K562 (cell line): ENCODE measurements at regions not wholly inside any gene's neighbourhood (a gene's known extent, or its start where the extent isn't known, plus 50 kb on each side); places are given as distances from the start of the nearest gene placed in this dataset.
A peak's percentile ranks its signal among the peaks of the same experiment; 100 is the strongest.

ENCODE experiments used
- ATAC-seq: fragments of 200-7000 bp; cut with Tn5 transposase; 3 replicates; pipeline ENCODE4 v1.9.1; 2020; ENCODE audit warnings: moderate library complexity
- BruUV-seq: library from RNA; stranded (reverse); fragments of 400-500 nt; replicated peaks from 2 replicates; lab custom pipeline; 2021; lab: Mats Ljungman, UMichigan
- CTCF ChIA-PET: fragments of 300-600 bp; formaldehyde crosslinking; extraction: SDS; loops from one replicate; lab custom pipeline; 2021; ENCODE audit warnings: low intra/inter-chr PET ratio; lab: Yijun Ruan, JAX
- POLR2A ChIA-PET: fragments of 300-600, 350-650 bp; sonication (Branson Sonifier 250); formaldehyde crosslinking; extraction: SDS; loops from one replicate; lab custom pipeline; 2021; ENCODE audit warnings: antibody characterized with exemption, inconsistent platforms; lab: Yijun Ruan, JAX
- DNase-seq, 4 experiments: peaks; one replicate each; pipeline versions ENCODE4 v3.0.0 to v3.0.0-alpha.2; 2011 to 2018; ENCODE audit warnings: low spot score in 3 of 4, mixed read lengths in 3 of 4; ENCODE audit errors: extremely low read depth in 1 of 4
- FAIRE-seq: peaks from 2 replicates; lab custom pipeline; 2011; peaks lifted over from hg19 to GRCh38; lab: Jason Lieb, UNC
- H2AFZ ChIP-seq: 2 replicates; pipeline ENCODE4 v1.6.0; 2011; ENCODE audit warnings: low read depth, low read length, control low read depth, inconsistent platforms
- H3K27ac ChIP-seq: fragments of 200-600 bp; 3 replicates; pipeline ENCODE4 v1.8.0; 2011; ENCODE audit warnings: low read depth, mild to moderate bottlenecking, control low read depth, inconsistent platforms, low read length, moderate library complexity, mixed read lengths; ENCODE audit errors: extremely low read depth
- H3K27me3 ChIP-seq, 2 experiments: fragments of 300-600 bp in 1 of 2; 2 replicates in 1 of 2; 3 replicates in 1 of 2; pipeline versions ENCODE4 v1.6.0 to v1.8.0; 2011; ENCODE audit warnings: inconsistent platforms in 2 of 2, low read length in 2 of 2, mild to moderate bottlenecking in 1 of 2, mixed read lengths in 1 of 2, moderate library complexity in 1 of 2; ENCODE audit not compliant: control insufficient read depth in 2 of 2, insufficient read depth in 2 of 2
- H3K36me3 ChIP-seq: fragments of 300-600 bp; 3 replicates; pipeline ENCODE4 v1.8.0; 2011; ENCODE audit warnings: mild to moderate bottlenecking, low read length, inconsistent platforms; ENCODE audit not compliant: control insufficient read depth, insufficient read depth
- H3K4me1 ChIP-seq, 2 experiments: fragments of 200-600 bp in 1 of 2; replicated peaks in 1 of 2; 2 replicates in 1 of 2; 3 replicates in 1 of 2; pipeline versions ENCODE4 v1.5.1 to v1.8.0; 2011; ENCODE audit warnings: inconsistent platforms in 2 of 2, low read length in 2 of 2, mild to moderate bottlenecking in 1 of 2, mixed read lengths in 1 of 2, moderate library complexity in 1 of 2; ENCODE audit not compliant: control insufficient read depth in 2 of 2, insufficient read depth in 2 of 2
- H3K4me2 ChIP-seq: 2 replicates; pipeline ENCODE4 v1.6.1; 2011; ENCODE audit warnings: low read length, control low read depth, inconsistent platforms, mixed read lengths; ENCODE audit not compliant: insufficient read depth
- H3K4me3 ChIP-seq: fragments of 200-600 bp; sonication (generic), shearing (Covaris generic); 2 replicates; pipeline ENCODE4 v1.5.1; 2016; ENCODE audit warnings: control low read depth, inconsistent platforms
- H3K79me2 ChIP-seq: fragments of 200-600 bp; 3 replicates; pipeline ENCODE4 v1.8.0; 2011; ENCODE audit warnings: low read length, inconsistent platforms; ENCODE audit not compliant: control insufficient read depth, insufficient read depth
- H3K9ac ChIP-seq, 2 experiments: 2 replicates each; pipeline versions ENCODE4 v1.6.0 to v1.6.1; 2011; ENCODE audit warnings: low read depth in 2 of 2, low read length in 2 of 2, control low read depth in 1 of 2, inconsistent platforms in 1 of 2, mild to moderate bottlenecking in 1 of 2, mixed read lengths in 1 of 2; ENCODE audit not compliant: insufficient read depth in 1 of 2
- H3K9me1 ChIP-seq: one replicate; pipeline ENCODE4 v1.6.0; 2011; ENCODE audit warnings: inconsistent platforms, mild to moderate bottlenecking, low read length, moderate library complexity; ENCODE audit not compliant: control insufficient read depth, insufficient read depth
- H3K9me3 ChIP-seq: replicated peaks from 2 replicates; pipeline ENCODE4 v1.5.1; 2011; ENCODE audit warnings: low read depth, low read length, inconsistent platforms; ENCODE audit not compliant: control insufficient read depth, insufficient read depth
- H4K20me1 ChIP-seq: replicated peaks from 2 replicates; pipeline ENCODE4 v1.6.1; 2011; ENCODE audit warnings: low read length, inconsistent platforms, mixed read lengths; ENCODE audit not compliant: control insufficient read depth, insufficient read depth
- BRF2 ChIP-seq: IDR thresholded peaks from 3 replicates; pipeline ENCODE4 v1.6.1; 2011; ENCODE audit warnings: borderline replicate concordance, mild to moderate bottlenecking; ENCODE audit not compliant: insufficient read length, insufficient read depth
- FOXJ2 ChIP-seq: fragments of 200-800 bp; sonication (Bioruptor generic); IDR thresholded peaks from 2 replicates; pipeline ENCODE4 v1.6.1; 2016; ENCODE audit warnings: missing genetic modification characterization, missing compliant biosample characterization
- FOXM1 ChIP-seq, 2 experiments: fragments of 450-650 bp in 1 of 2; sonication (generic) in 1 of 2; formaldehyde crosslinking in 1 of 2; IDR thresholded peaks; 2 replicates each; pipeline versions ENCODE4 v1.6.1 to v1.9.0; 2017 to 2022; ENCODE audit warnings: low read depth in 2 of 2, mild to moderate bottlenecking in 2 of 2, missing genetic modification reagents in 1 of 2, moderate library complexity in 1 of 2
- MIER1 ChIP-seq: fragments of 450-650 bp; IDR thresholded peaks from 2 replicates; pipeline ENCODE4 v1.6.1; 2016; ENCODE audit warnings: antibody characterized with exemption, mild to moderate bottlenecking, low read depth
- MTA1 ChIP-seq: fragments of 450-650 bp; IDR thresholded peaks from 2 replicates; pipeline ENCODE4 v1.6.1; 2017; ENCODE audit warnings: borderline replicate concordance
- NFATC3 ChIP-seq: fragments of 450-650 bp; IDR thresholded peaks from 2 replicates; pipeline ENCODE4 v1.6.1; 2017; ENCODE audit warnings: mild to moderate bottlenecking
- NFIX ChIP-seq: fragments of 250-450 bp; sonication (Bioruptor Pico); IDR thresholded peaks from 2 replicates; pipeline ENCODE4 v1.4.0; 2020; ENCODE audit warnings: low read depth, mild to moderate bottlenecking, moderate library complexity
- NR1H2 ChIP-seq: sonication (generic); formaldehyde crosslinking; IDR thresholded peaks from 2 replicates; pipeline ENCODE4 v1.4.0; 2020; ENCODE audit warnings: mild to moderate bottlenecking, missing genetic modification reagents
- NRF1 ChIP-seq, 2 experiments: fragments of 450-650 bp; IDR thresholded peaks in 1 of 2; conservative IDR thresholded peaks in 1 of 2; 2 replicates each; pipeline ENCODE4 v1.6.1; 2014; ENCODE audit warnings: mild to moderate bottlenecking in 2 of 2
- PBX2 ChIP-seq, 2 experiments: IDR thresholded peaks in 1 of 2; conservative IDR thresholded peaks in 1 of 2; 2 replicates each; pipeline ENCODE4 v1.6.1; 2016; ENCODE audit warnings: low read depth in 2 of 2, mild to moderate bottlenecking in 1 of 2, missing compliant biosample characterization in 1 of 2, missing genetic modification characterization in 1 of 2, moderate library complexity in 1 of 2
- SIRT6 ChIP-seq: IDR thresholded peaks from one replicate; pipeline ENCODE4 v1.6.1; 2012; ENCODE audit warnings: low read depth, mild to moderate bottlenecking, control low read depth, inconsistent platforms, low read length, moderate library complexity
- SNIP1 ChIP-seq: fragments of 450-650 bp; IDR thresholded peaks from 2 replicates; pipeline ENCODE4 v1.7.1; 2017; ENCODE audit warnings: low read depth, mild to moderate bottlenecking
- SOX6 ChIP-seq: fragments of 450-650 bp; IDR thresholded peaks from 2 replicates; pipeline ENCODE4 v1.6.1; 2014; ENCODE audit warnings: mild to moderate bottlenecking
- ZBTB11 ChIP-seq, 3 experiments: fragments of 200-800 bp in 1 of 3; fragments of 250-450 bp in 1 of 3; fragments of 450-650 bp in 1 of 3; sonication (Bioruptor Pico) in 1 of 3; sonication (Bioruptor generic) in 1 of 3; formaldehyde crosslinking in 1 of 3; IDR thresholded peaks; 2 replicates each; pipeline versions ENCODE4 v1.6.1 to v1.8.0; 2016 to 2022; ENCODE audit warnings: mild to moderate bottlenecking in 2 of 3, missing genetic modification characterization in 2 of 3, missing compliant biosample characterization in 1 of 3, moderate library complexity in 1 of 3
- ZBTB17 ChIP-seq: fragments of 450-650 bp; formaldehyde crosslinking; IDR thresholded peaks from 2 replicates; pipeline ENCODE4 v1.4.0; 2020; ENCODE audit warnings: mild to moderate bottlenecking
- ZNF165 ChIP-seq: fragments of 250-450 bp; sonication (Bioruptor Pico); IDR thresholded peaks from 2 replicates; pipeline ENCODE4 v1.4.0; 2020; ENCODE audit warnings: borderline replicate concordance
- WGBS: fragments of 100-300 bp; shearing (Covaris generic); methylation state at CpG from one replicate; pipeline ENCODE4 v1.1.6; 2016; ENCODE audit warnings: low coverage, mixed read lengths; ENCODE audit not compliant: insufficient coverage; ENCODE audit errors: missing lambda C conversion rate; 5-methylcytosine and 5-hydroxymethylcytosine counted together
- in situ Hi-C: fragments of 300-500 bp; cut with MboI; formaldehyde crosslinking; loops from 4 replicates; pipeline ENCODE4 v1.15.0; 2018; ENCODE audit warnings: inconsistent platforms, mixed read lengths
- intact Hi-C: fragments of 100-400 bp; cut with micrococcal nuclease; formaldehyde crosslinking; loops from 2 replicates; pipeline ENCODE4 v1.14.2; 2022

- ChIA-PET CTCF (interaction anchor here (0.6 kb wide), 1 partner anchor 37 kb away, joined by 5 read pairs; no protein-coding TSS in a partner anchor), POLR2A (no interaction called here)
- Histone ChIP-seq H3K9ac (no peak overlapping the region), H3K4me2 (no peak overlapping the region), H4K20me1 (no peaks in the 10 kb centered on the region), H3K4me1 (peaks cover 0 to under 1% of the 10 kb centered on the region in 2 experiments; a peak in 2 of 5 replicates), H3K4me3 (no peak overlapping the region), H3K27me3 (no peaks in the 10 kb centered on the region), H3K36me3 (no peaks in the 10 kb centered on the region), H3K9me1 (no peaks in the 10 kb centered on the region), H2AFZ (no peak overlapping the region), H3K27ac (no peak overlapping the region), H3K79me2 (no peaks in the 10 kb centered on the region), H3K9me3 (peaks cover 3% of the 10 kb centered on the region; the same call in 1 of the 2 replicates)
- no peak for DNase-seq
- in situ Hi-C loops (no loop called here), intact Hi-C loops (no loop called here)
- no TSS peak for BruUV-seq
- FAIRE-seq = no peak
- WGBS = 58% methylated on average over 2 of the region's 2 CpGs
- ATAC-seq = no peak
- TF ChIP-seq BRF2 (no peak), SOX6 (no peak), FOXJ2 (no peak), MIER1 (no peak), FOXM1 (IDR thresholded peaks at IDR 0.05; ENCODE audit: low read depth) (no peak), FOXM1 (CRISPR knock-in tag; IDR thresholded peaks at IDR 0.05; ENCODE audit: low read depth) (no peak), SNIP1 (no peak), SIRT6 (no peak), MTA1 (no peak), NRF1 (conservative IDR thresholded peaks at IDR 0.05 in 1 of 2, IDR thresholded peaks at IDR 0.05 in 1 of 2) (no peak), PBX2 (CRISPR knock-in tag; IDR thresholded peaks at IDR 0.05; ENCODE audit: low read depth) (no peak), PBX2 (tag; conservative IDR thresholded peaks at IDR 0.05; ENCODE audit: low read depth) (no peak), NR1H2 (CRISPR knock-in tag) (no peak), NFIX (no peak), NFATC3 (no peak), ZNF165 (CRISPR knock-in tag) (no peak), ZBTB17 (CRISPR knock-in tag) (no peak), ZBTB11 (CRISPR knock-in tag; IDR thresholded peaks at IDR 0.05) (peak in 1 of 3 experiments; percentile 55; a peak in 2 of 6 replicates)
Measured at GRCh38 chr20:47427067-47427466, 70.6 kb upstream of the ZMYND8 start.
